H9 (cell line): ENCODE measurements at regions not wholly inside any gene's neighbourhood (a gene's known extent, or its start where the extent isn't known, plus 50 kb on each side); places are given as distances from the start of the nearest gene placed in this dataset.

Source experiments
- DNase-seq: peaks from one replicate; pipeline ENCODE4 v3.0.0-alpha.2; 2017
- H2AFZ ChIP-seq: one replicate; pipeline ENCODE4 v1.6.1; 2013; ENCODE audit warnings: mild to moderate bottlenecking, low read length, control low read depth, moderate library complexity
- H2AK5ac ChIP-seq: 2 replicates; pipeline ENCODE4 v1.6.1; 2013; ENCODE audit warnings: low read length, control low read depth, mixed read lengths; ENCODE audit not compliant: insufficient read length
- H2BK120ac ChIP-seq: one replicate; pipeline ENCODE4 v1.6.1; 2013; ENCODE audit warnings: low read depth, mild to moderate bottlenecking, low read length, control low read depth, inconsistent platforms; ENCODE audit not compliant: poor library complexity, severe bottlenecking
- H2BK12ac ChIP-seq: 2 replicates; pipeline ENCODE4 v1.6.1; 2013; ENCODE audit warnings: low read length, control low read depth, mixed read lengths, low read depth; ENCODE audit not compliant: insufficient read length
- H2BK15ac ChIP-seq: 2 replicates; pipeline ENCODE4 v1.6.1; 2013; ENCODE audit warnings: low read depth, low read length, control low read depth
- H2BK20ac ChIP-seq: one replicate; pipeline ENCODE4 v1.6.1; 2013; ENCODE audit warnings: low read depth, mild to moderate bottlenecking, low read length, control low read depth, inconsistent platforms; ENCODE audit not compliant: poor library complexity, severe bottlenecking
- H2BK5ac ChIP-seq: 2 replicates; pipeline ENCODE4 v1.6.1; 2013; ENCODE audit warnings: low read length, control low read depth, mixed read lengths; ENCODE audit not compliant: insufficient read length
- H3K14ac ChIP-seq: 2 replicates; pipeline ENCODE4 v1.6.1; 2013; ENCODE audit warnings: low read length, control low read depth; ENCODE audit not compliant: insufficient read depth
- H3K18ac ChIP-seq: 2 replicates; pipeline ENCODE4 v1.6.1; 2013; ENCODE audit warnings: low read depth, mild to moderate bottlenecking, mixed read lengths, low read length, control low read depth; ENCODE audit not compliant: insufficient read length
- H3K23ac ChIP-seq: 2 replicates; pipeline ENCODE4 v1.6.1; 2013; ENCODE audit warnings: low read length, control low read depth, mixed read lengths, low read depth; ENCODE audit not compliant: insufficient read length
- H3K23me2 ChIP-seq: 2 replicates; pipeline ENCODE4 v1.6.1; 2013; ENCODE audit warnings: low read depth, mild to moderate bottlenecking, mixed read lengths, low read length, control low read depth; ENCODE audit not compliant: insufficient read length, poor library complexity, severe bottlenecking
- H3K27ac ChIP-seq: 2 replicates; pipeline ENCODE4 v1.5.1; 2013; ENCODE audit warnings: low read length, control low read depth, mixed read lengths, low read depth; ENCODE audit not compliant: insufficient read length
- H3K27me3 ChIP-seq: 2 replicates; pipeline ENCODE4 v1.6.1; 2013; ENCODE audit warnings: low read length, control low read depth, inconsistent platforms; ENCODE audit not compliant: insufficient read depth
- H3K4ac ChIP-seq: 2 replicates; pipeline ENCODE4 v1.6.1; 2013; ENCODE audit warnings: low read depth, mild to moderate bottlenecking, control low read depth, inconsistent platforms, low read length, moderate library complexity
- H3K4me1 ChIP-seq: 2 replicates; pipeline ENCODE4 v1.6.1; 2013; ENCODE audit warnings: low read length, control low read depth, inconsistent platforms; ENCODE audit not compliant: insufficient read depth
- H3K4me2 ChIP-seq: 2 replicates; pipeline ENCODE4 v1.6.1; 2013; ENCODE audit warnings: low read length, control low read depth, mixed read lengths; ENCODE audit not compliant: insufficient read length, insufficient read depth
- H3K56ac ChIP-seq: 2 replicates; pipeline ENCODE4 v1.6.1; 2013; ENCODE audit warnings: low read depth, mild to moderate bottlenecking, mixed read lengths, low read length, control low read depth; ENCODE audit not compliant: insufficient read length
- H3K79me1 ChIP-seq: 2 replicates; pipeline ENCODE4 v1.6.1; 2013; ENCODE audit warnings: low read depth, mild to moderate bottlenecking, moderate library complexity, low read length, control low read depth, inconsistent platforms; ENCODE audit not compliant: insufficient read depth, poor library complexity, severe bottlenecking
- H3K79me2 ChIP-seq: 2 replicates; pipeline ENCODE4 v1.6.1; 2013; ENCODE audit warnings: low read length, control low read depth, inconsistent platforms; ENCODE audit not compliant: insufficient read depth
- H3K9ac ChIP-seq: 2 replicates; pipeline ENCODE4 v1.6.1; 2013; ENCODE audit warnings: low read length, control low read depth, mixed read lengths; ENCODE audit not compliant: insufficient read length; ENCODE audit errors: extremely low read depth
- H3K9me3 ChIP-seq: one replicate; pipeline ENCODE4 v1.6.1; 2013; ENCODE audit warnings: low read depth, low read length, inconsistent platforms; ENCODE audit not compliant: control insufficient read depth
- H3T11ph ChIP-seq: one replicate; pipeline ENCODE4 v1.6.1; 2013; ENCODE audit warnings: mild to moderate bottlenecking, low read length, control low read depth, inconsistent platforms
- H4K20me1 ChIP-seq: one replicate; pipeline ENCODE4 v1.6.1; 2013; ENCODE audit not compliant: control insufficient read depth, insufficient read length, insufficient read depth
- H4K5ac ChIP-seq: 2 replicates; pipeline ENCODE4 v1.6.1; 2013; ENCODE audit warnings: low read depth, mild to moderate bottlenecking, mixed read lengths, low read length, control low read depth; ENCODE audit not compliant: insufficient read length
- H4K8ac ChIP-seq: replicated peaks from 2 replicates; pipeline ENCODE4 v1.6.1; 2013; ENCODE audit warnings: low read length, control low read depth, mixed read lengths, low read depth; ENCODE audit not compliant: insufficient read length
- H4K91ac ChIP-seq: 2 replicates; pipeline ENCODE4 v1.6.1; 2013; ENCODE audit warnings: low read depth, mild to moderate bottlenecking, moderate library complexity, mixed read lengths, low read length, control low read depth; ENCODE audit not compliant: insufficient read length
- H3K27ac Mint-ChIP-seq, 3 experiments: 2 replicates in 2 of 3; 3 replicates in 1 of 3; pipeline ENCODE4 v1.8.0; 2020 to 2021; ENCODE audit warnings: mixed read lengths in 3 of 3, mild to moderate bottlenecking in 1 of 3, moderate library complexity in 1 of 3
- H3K27me3 Mint-ChIP-seq: 2 replicates; pipeline ENCODE4 v1.8.0; 2021; ENCODE audit warnings: low read depth, mild to moderate bottlenecking, moderate library complexity, mixed read lengths
- H3K36me3 Mint-ChIP-seq, 3 experiments: 2 replicates in 2 of 3; 3 replicates in 1 of 3; pipeline ENCODE4 v1.8.0; 2020 to 2021; ENCODE audit warnings: low read depth in 3 of 3, mixed read lengths in 3 of 3; ENCODE audit not compliant: insufficient read depth in 1 of 3
- H3K4me1 Mint-ChIP-seq, 2 experiments: 2 replicates each; pipeline ENCODE4 v1.8.0; 2020; ENCODE audit warnings: mixed read lengths in 2 of 2
- H3K4me3 Mint-ChIP-seq, 2 experiments: 2 replicates in 1 of 2; 3 replicates in 1 of 2; pipeline ENCODE4 v1.8.0; 2020 to 2021; ENCODE audit warnings: mild to moderate bottlenecking in 2 of 2, mixed read lengths in 2 of 2, moderate library complexity in 1 of 2
- H3K9me3 Mint-ChIP-seq, 2 experiments: 2 replicates in 1 of 2; 3 replicates in 1 of 2; pipeline ENCODE4 v1.8.0; 2020; ENCODE audit warnings: mild to moderate bottlenecking in 2 of 2, mixed read lengths in 2 of 2, moderate library complexity in 1 of 2
- CTCF ChIP-seq: fragments of 200-600 bp; sonication (generic); conservative IDR thresholded peaks from 3 replicates; pipeline ENCODE4 v1.8.0; 2021; ENCODE audit warnings: antibody characterized with exemption, mild to moderate bottlenecking
- WGBS: extraction: QIAGEN DNeasy Blood & Tissue Kit; methylation state at CpG from one replicate; pipeline ENCODE4 v1.1.7; 2013; ENCODE audit warnings: missing lambda C conversion rate, low lambda C conversion rate, mixed read lengths; ENCODE audit not compliant: insufficient read length; ENCODE audit errors: extremely low coverage; 5-methylcytosine and 5-hydroxymethylcytosine counted together

- no peak overlapping the region for H3K14ac ChIP-seq
- H2BK20ac ChIP-seq = no peak overlapping the region
- no peaks in the 10 kb centered on the region for H3K79me1 ChIP-seq
- H3K4ac ChIP-seq = no peak overlapping the region
- no peaks in the 10 kb centered on the region for H3K4me1 ChIP-seq
- H4K8ac ChIP-seq = no peak overlapping the region
- H2BK120ac ChIP-seq = no peak overlapping the region
- H3K27ac Mint-ChIP-seq = no peak overlapping the region
- no peaks in the 10 kb centered on the region for H3K23me2 ChIP-seq
- H2BK5ac ChIP-seq = no peak overlapping the region
- H3K4me1 Mint-ChIP-seq = no peaks in the 10 kb centered on the region
- no peaks in the 10 kb centered on the region for H3K79me2 ChIP-seq
- H3K27me3 ChIP-seq = no peaks in the 10 kb centered on the region
- WGBS = no CpG with 5 or more reads among the region's 3 CpGs
- no peak for TF ChIP-seq CTCF
- no peak overlapping the region for H2BK12ac ChIP-seq
- no peak overlapping the region for H4K91ac ChIP-seq
- H3K9me3 Mint-ChIP-seq = peaks cover 22 to 26% of the 10 kb centered on the region in 2 experiments
- H3K27me3 Mint-ChIP-seq = 0 out of 2 replicates have a peak, but pooled peaks cover 2% of the 10 kb centered on the region
- no peak overlapping the region for H3K9ac ChIP-seq
- H3K23ac ChIP-seq = no peak overlapping the region
- H4K5ac ChIP-seq = no peak overlapping the region
- no peak overlapping the region for H3K18ac ChIP-seq
- no peak overlapping the region for H2AFZ ChIP-seq
- H3K36me3 Mint-ChIP-seq = peaks cover 16 to 24% (median 19%) of the 10 kb centered on the region in 3 experiments
- H3K4me2 ChIP-seq = no peak overlapping the region
- H2BK15ac ChIP-seq = no peak overlapping the region
- H2AK5ac ChIP-seq = no peak overlapping the region
- peaks cover 7% of the 10 kb centered on the region for H3K9me3 ChIP-seq
- no peaks in the 10 kb centered on the region for H4K20me1 ChIP-seq
- H3T11ph ChIP-seq = no peak overlapping the region
- DNase-seq = no peak
- H3K4me3 Mint-ChIP-seq = no peak overlapping the region
- H3K56ac ChIP-seq = no peak overlapping the region
- no peak overlapping the region for H3K27ac ChIP-seq
Measured at GRCh38 chr16:58883131-58883530, 149.0 kb upstream of the GOT2 start.
